Vagina (tissue), 2 donors: ENCODE measurements at regions not wholly inside any gene's neighbourhood (a gene's known extent, or its start where the extent isn't known, plus 50 kb on each side); places are given as distances from the start of the nearest gene placed in this dataset.

Experiments used
- DNase-seq, 2 donors: peaks; one replicate each; pipeline ENCODE4 v3.0.0-alpha.2; 2017; ENCODE audit errors: extremely low spot score in 2 of 2
- H3K27ac ChIP-seq: fragments of 200-600 bp; sonication (generic); one replicate; pipeline ENCODE4 v1.5.1; 2019
- H3K27me3 ChIP-seq: fragments of 200-600 bp; sonication (generic); one replicate; pipeline ENCODE4 v1.5.1; 2019
- H3K36me3 ChIP-seq, 2 donors: fragments of 200-600 bp; sonication (generic); one replicate each; pipeline ENCODE4 v1.5.1; 2017 to 2019
- H3K4me1 ChIP-seq: fragments of 200-600 bp; sonication (generic); one replicate; pipeline ENCODE4 v1.5.1; 2019
- H3K4me3 ChIP-seq, 2 donors: fragments of 200-600 bp; sonication (generic); 1 replicate in 1 of 2; 2 replicates in 1 of 2; pipeline ENCODE4 v1.5.1; 2016 to 2019
- H3K9me3 ChIP-seq: fragments of 200-600 bp; sonication (generic); one replicate; pipeline ENCODE4 v1.5.1; 2019
- CTCF ChIP-seq, 3 experiments: fragments of 450-650 bp in 2 of 3; fragments of 200-600 bp in 1 of 3; sonication (generic) in 1 of 3; IDR thresholded peaks; one replicate each; pipeline ENCODE4 v1.5.1; 2017 to 2019; ENCODE audit warnings: antibody characterized with exemption in 3 of 3, mild to moderate bottlenecking in 2 of 3, moderate library complexity in 2 of 3
- POLR2A ChIP-seq, 2 donors: fragments of 450-650 bp; IDR thresholded peaks; one replicate each; pipeline ENCODE4 v1.6.1; 2017; ENCODE audit warnings: antibody characterized with exemption in 2 of 2, mild to moderate bottlenecking in 2 of 2, moderate library complexity in 2 of 2
- POLR2AphosphoS5 ChIP-seq, 2 donors: sonication (generic); formaldehyde crosslinking; IDR thresholded peaks; one replicate each; pipeline ENCODE4 v1.9.0; 2017; ENCODE audit warnings: antibody characterized with exemption in 2 of 2, mild to moderate bottlenecking in 2 of 2, low read depth in 1 of 2; ENCODE audit not compliant: insufficient read depth in 1 of 2
- intact Hi-C: fragments of 100-400 bp; cut with DNase I; formaldehyde crosslinking; loops from one replicate; pipeline ENCODE4 v1.15.1; 2023

- Histone ChIP-seq H3K4me1 (no peaks in the 10 kb centered on the region), H3K9me3 (no peaks in the 10 kb centered on the region), H3K4me3 (no peak overlapping the region), H3K36me3 (no peaks in the 10 kb centered on the region), H3K27ac (no peak overlapping the region), H3K27me3 (no peaks in the 10 kb centered on the region)
- intact Hi-C loops = no loop called here
- no peak for DNase-seq
- no peak for TF ChIP-seq POLR2AphosphoS5 (IDR thresholded peaks at IDR 0.05; ENCODE audit: insufficient read depth in 1 of 2, low read depth in 1 of 2)
- TF ChIP-seq CTCF (IDR thresholded peaks at IDR 0.05) = no peak
Measured at GRCh38 chr13:73481886-73482445, 423.2 kb downstream of the KLF5 start.

- intact Hi-C loops = no loop called here
- TF ChIP-seq CTCF (IDR thresholded peaks at IDR 0.05) = no peak
- TF ChIP-seq POLR2A (IDR thresholded peaks at IDR 0.05) = no peak
- no peak for TF ChIP-seq POLR2AphosphoS5 (IDR thresholded peaks at IDR 0.05; ENCODE audit: insufficient read depth in 1 of 2, low read depth in 1 of 2)
Measured at GRCh38 chr13:73480779-73481559, 422.2 kb downstream of the KLF5 start.

GRCh38 chr13:73479856-73480255 lies 421.1 kb downstream of the KLF5 start:
- no peaks in the 10 kb centered on the region for H3K9me3 ChIP-seq
- H3K4me3 ChIP-seq = no peak overlapping the region
- no peak overlapping the region for H3K27ac ChIP-seq
- no peak for DNase-seq
- no peaks in the 10 kb centered on the region for H3K27me3 ChIP-seq
- TF ChIP-seq POLR2A (IDR thresholded peaks at IDR 0.05) (no peak), CTCF (IDR thresholded peaks at IDR 0.05) (no peak), POLR2AphosphoS5 (IDR thresholded peaks at IDR 0.05; ENCODE audit: insufficient read depth in 1 of 2, low read depth in 1 of 2) (no peak)
- no peaks in the 10 kb centered on the region for H3K4me1 ChIP-seq
- intact Hi-C loops = no loop called here
- H3K36me3 ChIP-seq = no peaks in the 10 kb centered on the region

More at GRCh38 chr13:73480779-73481559, 422.2 kb downstream of the KLF5 start:
- no peaks in the 10 kb centered on the region for H3K9me3 ChIP-seq
- no peak for DNase-seq
- H3K4me3 ChIP-seq = no peak overlapping the region
- H3K27me3 ChIP-seq = no peaks in the 10 kb centered on the region
- no peaks in the 10 kb centered on the region for H3K4me1 ChIP-seq
- no peak overlapping the region for H3K27ac ChIP-seq
- no peaks in the 10 kb centered on the region for H3K36me3 ChIP-seq

- no peak for DNase-seq
- no peaks in the 10 kb centered on the region for H3K36me3 ChIP-seq
- H3K9me3 ChIP-seq = no peaks in the 10 kb centered on the region
- H3K27ac ChIP-seq = no peak overlapping the region
- no peaks in the 10 kb centered on the region for H3K27me3 ChIP-seq
- TF ChIP-seq POLR2AphosphoS5 (IDR thresholded peaks at IDR 0.05; ENCODE audit: insufficient read depth in 1 of 2, low read depth in 1 of 2) (no peak), CTCF (IDR thresholded peaks at IDR 0.05) (no peak), POLR2A (IDR thresholded peaks at IDR 0.05) (no peak)
- intact Hi-C loops = no loop called here
- no peak overlapping the region for H3K4me3 ChIP-seq
- H3K4me1 ChIP-seq = no peaks in the 10 kb centered on the region
Measured at GRCh38 chr13:73479351-73479750, 420.5 kb downstream of the KLF5 start.

GRCh38 chr13:73477441-73477840 lies 418.6 kb downstream of the KLF5 start:
- DNase-seq = no peak
- intact Hi-C loops = no loop called here
- Histone ChIP-seq H3K36me3 (no peaks in the 10 kb centered on the region), H3K9me3 (no peaks in the 10 kb centered on the region), H3K4me3 (no peak overlapping the region), H3K27ac (no peak overlapping the region), H3K4me1 (no peaks in the 10 kb centered on the region), H3K27me3 (no peaks in the 10 kb centered on the region)
- no peak for TF ChIP-seq CTCF (IDR thresholded peaks at IDR 0.05)
- no peak for TF ChIP-seq POLR2AphosphoS5 (IDR thresholded peaks at IDR 0.05; ENCODE audit: insufficient read depth in 1 of 2, low read depth in 1 of 2)
- TF ChIP-seq POLR2A (IDR thresholded peaks at IDR 0.05) = no peak
